ENCODE measurements at regions not wholly inside any gene's neighbourhood (a gene's known extent, or its start where the extent isn't known, plus 50 kb on each side); places are given as distances from the start of the nearest gene placed in this dataset.
"Not testable (repeated sequence)": the region's sequence is repeated elsewhere in the genome, so short reads cannot be mapped to it uniquely, and the experiment has no call there.

DNA sequence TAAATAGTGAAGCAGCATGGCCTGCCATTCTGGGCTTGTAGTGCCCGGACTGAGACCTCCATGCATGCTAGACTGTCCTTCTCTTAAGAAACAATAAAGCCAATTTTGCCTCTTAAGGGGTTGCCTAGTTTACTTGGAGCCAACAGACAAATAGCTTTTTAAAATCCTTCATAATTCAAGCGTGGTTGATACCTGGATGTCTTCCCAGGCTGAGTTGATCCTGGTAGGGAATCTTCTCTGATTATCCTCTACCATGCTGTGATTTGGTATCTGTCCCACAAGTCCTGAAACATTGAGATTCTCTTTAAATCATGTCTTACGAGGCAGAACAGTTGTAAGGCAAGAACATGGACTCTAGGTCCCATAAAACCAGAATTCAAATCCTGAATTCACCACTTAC is 359.6 kb upstream of the CCL2 start:
- DNase-seq (ENCODE audit: low read depth in 2 of 2) = no peak

DNA sequence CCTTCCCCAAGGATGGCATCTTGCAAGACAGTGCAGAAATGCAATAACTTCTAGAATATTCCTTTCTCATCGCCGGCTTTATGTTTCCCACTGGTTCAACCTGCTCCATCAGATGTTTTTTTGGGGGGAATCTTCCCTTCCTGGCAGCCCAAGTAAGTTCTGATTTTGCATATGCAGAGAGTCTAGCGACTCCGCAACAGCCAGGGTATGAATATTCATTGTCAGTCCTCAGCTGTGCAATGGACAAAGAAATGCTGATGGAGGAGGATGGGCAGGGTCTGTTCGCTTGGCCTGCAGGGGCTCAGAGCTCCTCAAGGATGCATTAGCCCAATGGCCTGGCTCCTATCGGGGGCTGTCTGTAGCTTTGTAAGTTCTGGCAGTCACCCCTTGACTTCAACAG is 358.8 kb upstream of the CCL2 start:
- no peak for DNase-seq (ENCODE audit: low read depth in 2 of 2)

DNA sequence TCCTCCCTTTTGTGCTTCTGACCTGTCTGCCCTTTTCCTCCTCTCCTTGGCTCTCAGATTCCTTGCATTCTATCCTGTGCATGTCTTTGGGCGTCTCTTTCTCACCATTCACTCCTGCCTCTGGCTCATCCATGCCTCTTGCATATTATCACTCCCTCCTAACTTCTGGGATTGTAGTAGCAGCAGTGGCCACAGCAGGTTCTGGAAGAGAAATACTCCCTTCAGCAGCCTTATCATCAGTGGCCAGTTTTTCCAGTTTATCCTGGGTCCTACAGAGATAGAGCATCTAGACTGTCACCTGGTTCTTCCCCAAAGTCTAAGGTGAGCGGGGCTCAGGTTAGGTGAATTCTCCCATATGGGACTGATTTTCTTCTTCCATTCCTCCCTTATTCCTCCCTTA is 354.0 kb upstream of the CCL2 start:
- no peak for DNase-seq (ENCODE audit: low read depth in 2 of 2)

DNA sequence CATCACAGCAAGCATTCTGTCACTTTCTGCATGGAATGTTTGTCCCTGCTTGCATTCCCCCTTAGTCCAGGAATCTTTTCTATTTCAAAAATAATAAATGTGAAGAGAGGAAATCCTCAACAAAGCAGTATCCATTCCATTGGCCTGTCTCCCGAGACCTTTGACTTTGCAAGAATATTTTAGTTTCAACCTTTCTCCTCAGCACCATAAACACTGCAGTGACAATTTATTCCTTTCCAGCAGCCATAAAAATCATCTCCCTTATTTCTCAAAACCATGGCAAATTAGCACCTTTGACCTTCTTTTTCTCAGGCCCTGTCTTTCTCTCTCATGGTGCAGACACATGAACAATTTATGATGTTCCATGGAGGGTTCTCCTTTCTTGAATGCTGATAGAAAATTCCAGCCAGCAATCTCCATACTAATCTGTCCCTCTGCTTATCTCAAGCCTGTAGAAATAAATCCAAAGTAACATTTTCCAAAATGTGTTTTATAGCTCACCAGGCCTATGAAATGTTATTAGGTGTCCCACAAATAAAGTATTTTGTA is 352.1 kb upstream of the CCL2 start:
- no peak for DNase-seq (ENCODE audit: low read depth in 2 of 2)

DNA sequence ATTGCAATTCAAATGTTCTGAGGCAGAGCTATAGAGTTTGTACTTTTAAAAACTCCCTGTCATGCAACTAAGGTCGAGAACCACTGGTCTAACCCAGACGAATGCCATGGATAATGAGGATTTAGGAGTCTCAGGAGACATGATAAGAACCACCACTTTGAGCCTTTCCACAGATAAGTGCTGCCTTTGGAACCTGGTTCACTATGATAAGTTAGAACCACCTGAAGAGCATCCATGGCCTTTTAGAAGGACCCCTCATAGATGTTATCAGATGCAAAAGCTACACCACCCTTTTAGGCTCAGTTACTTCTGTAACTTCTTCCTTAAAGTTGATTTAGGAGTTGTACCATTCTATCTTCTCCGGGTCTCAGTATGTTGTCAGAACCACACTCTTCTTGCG is 350.6 kb upstream of the CCL2 start:
- DNase-seq (ENCODE audit: low read depth in 2 of 2) = no peak

DNA sequence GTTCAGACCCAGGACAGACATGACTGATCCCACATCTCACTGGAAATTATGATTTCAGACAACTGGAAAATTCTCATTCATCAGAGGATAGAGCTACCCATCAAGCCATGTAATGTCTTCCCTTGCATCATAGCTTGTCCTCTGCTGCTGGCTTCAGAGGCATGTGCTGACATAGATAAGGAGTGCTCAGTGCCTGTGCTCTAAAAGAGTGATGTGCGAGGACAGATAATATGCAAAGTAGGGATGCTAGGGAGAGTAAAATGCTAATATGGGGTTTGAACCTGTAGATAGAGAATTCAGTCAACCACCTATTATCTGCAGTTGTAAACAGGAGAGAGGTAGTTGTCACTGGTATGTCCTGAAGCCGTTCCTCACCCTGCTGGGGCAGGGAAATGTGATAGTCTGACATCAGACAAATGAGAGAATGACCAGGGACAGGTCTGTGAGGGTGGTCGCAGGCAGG is 349.7 kb upstream of the CCL2 start:
- no peak for DNase-seq (ENCODE audit: low read depth in 2 of 2)

DNA sequence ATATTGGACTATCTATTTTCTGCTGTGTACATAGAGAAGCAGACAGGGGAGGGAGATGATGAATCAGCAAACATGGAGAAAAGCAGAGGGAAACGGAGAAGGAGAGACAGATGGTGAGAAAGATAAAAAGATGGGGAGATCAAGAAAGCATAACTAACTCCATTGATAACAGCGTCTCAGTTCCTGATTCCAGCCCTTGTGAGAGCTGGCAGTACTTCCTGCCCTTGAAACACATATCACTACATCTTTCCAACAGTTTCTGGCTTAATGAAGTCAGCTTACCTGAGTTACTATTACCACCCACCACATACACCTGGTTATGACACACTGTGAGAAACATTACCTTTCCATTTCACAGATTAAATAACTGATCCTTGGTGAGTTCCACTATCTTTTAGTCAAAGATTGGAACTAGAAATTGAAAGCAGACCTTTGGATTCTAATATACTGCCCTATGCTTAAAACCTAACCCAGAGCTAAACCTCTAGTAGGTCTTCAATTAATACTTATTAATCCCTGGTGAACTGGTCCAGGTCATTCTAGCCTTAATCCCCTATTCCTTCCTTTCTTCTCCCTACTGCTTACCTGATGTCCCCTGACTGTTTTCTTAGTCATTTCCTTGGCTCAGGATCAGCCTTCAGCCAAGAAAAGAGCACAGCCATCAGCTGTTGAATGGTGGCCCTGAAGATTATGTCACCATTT is 346.6 kb upstream of the CCL2 start:
- no peak for DNase-seq (ENCODE audit: low read depth in 2 of 2)

DNA sequence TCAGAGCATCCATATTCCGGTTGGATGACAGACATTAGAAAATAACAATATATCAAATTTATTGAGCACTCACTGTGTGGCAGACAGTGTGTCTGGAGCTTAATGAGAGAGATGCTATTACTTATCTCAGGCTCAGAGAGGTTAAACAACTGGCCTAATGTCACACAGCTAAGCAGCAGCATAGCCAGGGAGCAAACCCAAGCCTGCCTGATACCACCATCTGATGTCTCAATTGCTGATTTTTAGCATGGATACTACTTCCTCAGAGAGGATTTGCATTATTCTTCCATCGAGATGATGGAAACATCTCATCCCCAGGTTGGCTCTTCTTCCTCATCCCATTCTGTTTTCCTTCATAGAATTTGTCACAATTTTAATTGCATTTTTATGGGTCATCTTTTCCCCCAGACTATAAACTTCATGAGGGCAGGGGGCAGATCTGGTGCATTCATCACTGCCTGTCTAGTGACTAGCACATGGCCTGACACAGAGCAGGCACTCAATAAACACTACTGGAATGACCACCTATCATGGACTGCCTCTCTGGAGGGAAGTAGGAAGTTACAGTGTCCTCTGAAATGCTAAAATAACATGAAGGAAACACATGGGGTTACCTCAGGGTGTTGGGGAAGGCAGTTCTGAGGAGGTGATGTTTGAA is 344.8 kb upstream of the CCL2 start:
- DNase-seq (ENCODE audit: low read depth in 2 of 2) = no peak

DNA sequence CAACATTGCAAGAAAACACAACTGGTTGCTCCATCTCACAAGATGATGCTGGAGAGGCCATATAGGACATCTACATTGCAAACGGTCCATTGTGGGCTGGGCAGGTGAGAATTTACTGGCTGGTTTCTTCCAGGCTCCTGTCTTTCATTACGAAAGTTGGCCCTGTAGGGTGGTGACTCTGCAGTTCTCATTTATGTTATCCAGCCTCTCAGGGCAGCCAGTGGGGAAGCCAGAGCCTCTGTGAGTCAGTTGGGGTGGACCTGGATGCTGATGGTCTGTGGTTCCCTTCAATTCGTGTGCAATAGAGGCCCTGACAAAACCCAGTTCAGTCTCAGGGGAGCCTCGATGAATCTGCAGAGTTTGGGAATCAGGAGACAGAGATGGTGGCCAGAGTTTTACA is 341.0 kb upstream of the CCL2 start:
- no peak for DNase-seq (ENCODE audit: low read depth in 2 of 2)

DNA sequence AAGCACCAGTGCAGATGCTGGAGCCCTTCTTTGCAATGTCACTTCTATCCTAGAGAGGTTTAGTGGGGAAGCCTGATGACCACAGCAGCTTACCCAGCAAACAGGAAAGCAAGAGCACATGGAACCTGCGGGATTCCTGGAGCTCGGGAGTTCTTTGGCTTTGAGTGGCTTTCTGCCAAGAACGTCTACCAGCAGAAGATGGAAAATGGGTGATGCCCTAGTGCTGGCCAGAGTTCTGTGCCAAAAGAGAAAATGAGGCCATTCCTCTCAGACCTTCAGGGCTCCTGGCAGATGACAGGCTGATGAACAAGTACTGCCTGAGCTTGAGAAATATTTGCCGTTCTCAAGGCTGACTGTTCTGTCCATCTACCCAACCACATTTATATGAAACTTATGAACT is 332.1 kb upstream of the CCL2 start:
- DNase-seq (ENCODE audit: low read depth in 2 of 2) = no peak

DNA sequence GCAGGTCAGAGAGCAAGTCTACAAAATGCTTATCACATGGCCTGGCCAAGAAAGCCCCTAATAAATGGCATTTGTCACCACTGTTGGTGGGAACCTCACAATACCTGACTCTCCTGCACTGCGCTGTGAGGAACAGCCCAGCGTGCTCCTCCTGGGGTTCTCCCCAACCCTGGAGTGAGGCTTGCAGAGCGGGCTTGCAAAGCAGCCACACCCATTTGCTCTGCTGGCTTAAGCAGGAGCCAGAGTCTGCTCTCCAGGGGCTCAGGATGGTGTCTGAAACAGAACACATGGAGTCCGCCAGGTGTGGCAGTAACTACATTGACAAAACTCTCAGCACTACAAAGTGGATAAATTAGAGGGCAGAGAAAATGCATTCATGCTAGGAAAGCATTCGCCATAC is 331.0 kb upstream of the CCL2 start:
- DNase-seq (ENCODE audit: low read depth in 2 of 2) = no peak

DNA sequence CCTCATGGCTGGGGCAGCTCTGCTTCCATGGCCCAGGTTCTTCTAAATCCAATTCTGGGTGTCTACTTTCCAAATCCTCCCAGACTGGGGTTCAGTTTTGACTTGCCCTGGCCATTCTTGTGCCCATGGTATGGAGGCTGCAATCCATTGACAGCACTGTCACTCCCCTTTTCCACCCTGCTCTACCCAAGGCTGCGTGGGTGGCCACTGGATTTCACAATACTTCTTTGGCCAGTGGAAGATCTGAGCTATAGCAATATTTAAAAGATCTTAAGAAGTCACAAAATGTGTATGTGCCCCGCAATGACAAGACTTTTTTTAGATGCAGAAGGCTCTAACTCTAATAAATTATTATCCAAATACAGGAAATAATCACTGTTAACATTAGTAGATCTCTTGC is 329.4 kb upstream of the CCL2 start:
- no peak for DNase-seq (ENCODE audit: low read depth in 2 of 2)

DNA sequence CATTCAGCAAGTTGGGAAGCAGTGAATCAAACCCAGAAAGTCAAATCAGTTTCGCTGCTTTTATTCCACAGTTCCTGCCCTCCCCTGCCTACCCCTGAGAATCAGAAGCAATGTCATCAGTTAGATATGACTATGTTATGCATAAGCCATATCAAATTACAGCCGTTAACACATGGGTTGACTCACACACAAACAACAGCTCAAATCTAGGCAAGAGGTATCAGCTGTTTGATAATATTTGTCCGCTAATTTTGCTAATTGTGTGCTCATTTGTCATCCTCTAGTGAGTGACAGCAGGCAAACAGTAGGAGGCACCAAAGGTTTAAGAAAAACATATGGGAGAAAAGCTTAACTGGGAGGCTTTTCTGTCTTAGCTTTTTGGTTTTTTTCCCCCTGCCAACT is 327.4 kb upstream of the CCL2 start:
- no peak for DNase-seq (ENCODE audit: low read depth in 2 of 2)

DNA sequence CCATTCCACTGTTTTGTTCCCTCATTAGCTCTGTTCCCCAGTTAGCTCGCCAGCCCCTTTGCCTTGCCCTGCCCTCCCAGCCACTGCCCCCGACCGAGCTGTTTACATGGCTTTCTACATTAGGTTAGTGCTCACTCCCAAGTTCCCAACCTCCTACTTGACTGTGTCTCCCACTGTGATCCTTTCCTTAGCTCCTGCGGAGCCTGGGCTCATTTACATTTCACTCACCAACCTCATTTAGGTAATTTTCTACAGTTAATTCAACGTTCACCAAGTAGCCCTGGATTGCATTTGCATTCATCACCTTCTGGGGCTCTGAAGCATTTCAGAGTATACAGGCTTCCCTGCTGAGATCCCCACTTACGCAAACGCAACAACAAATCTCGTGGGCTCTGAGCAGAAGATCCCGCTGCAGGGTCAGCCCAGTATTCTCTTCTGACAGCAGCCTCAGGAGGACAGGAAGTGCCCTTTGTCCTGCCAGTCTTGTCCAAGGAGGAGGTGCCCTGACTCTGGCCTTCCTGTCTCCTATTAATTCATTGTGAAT is 325.8 kb upstream of the CCL2 start:
- no peak for DNase-seq (ENCODE audit: low read depth in 2 of 2)

DNA sequence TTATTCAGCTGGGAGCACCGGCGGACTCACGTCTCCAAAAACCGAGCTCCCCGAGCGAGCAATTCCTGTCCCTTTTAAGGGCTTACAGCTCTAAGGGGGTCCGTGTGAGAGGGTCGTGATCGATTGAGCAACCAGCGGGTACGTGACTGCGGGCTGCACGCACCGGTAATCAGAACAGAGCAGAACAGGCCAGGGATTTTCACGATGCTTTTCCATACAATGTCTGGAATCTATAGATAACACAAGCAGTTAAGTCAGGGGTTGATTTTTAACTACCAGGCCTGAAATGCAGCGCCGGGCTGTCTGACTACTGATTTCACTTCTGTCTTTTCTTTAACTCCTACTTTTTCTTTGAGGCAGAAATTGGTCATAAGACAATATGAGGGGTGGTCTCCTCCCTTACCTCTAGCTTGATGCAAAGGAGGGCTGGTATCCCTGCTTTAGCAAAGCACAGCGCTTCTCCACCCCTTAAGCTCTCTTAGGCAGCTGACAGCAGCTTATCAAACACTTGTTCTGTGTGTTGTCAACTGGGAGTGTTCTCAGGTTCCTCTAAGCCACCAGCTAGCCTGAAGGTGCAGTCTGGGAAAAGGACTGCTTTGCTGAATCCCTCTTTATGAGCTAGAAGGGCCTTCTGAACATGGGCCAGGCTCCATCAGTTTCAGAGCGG is 323.8 kb upstream of the CCL2 start:
- DNase-seq (ENCODE audit: low read depth in 2 of 2) = not testable (repeated sequence)

DNA sequence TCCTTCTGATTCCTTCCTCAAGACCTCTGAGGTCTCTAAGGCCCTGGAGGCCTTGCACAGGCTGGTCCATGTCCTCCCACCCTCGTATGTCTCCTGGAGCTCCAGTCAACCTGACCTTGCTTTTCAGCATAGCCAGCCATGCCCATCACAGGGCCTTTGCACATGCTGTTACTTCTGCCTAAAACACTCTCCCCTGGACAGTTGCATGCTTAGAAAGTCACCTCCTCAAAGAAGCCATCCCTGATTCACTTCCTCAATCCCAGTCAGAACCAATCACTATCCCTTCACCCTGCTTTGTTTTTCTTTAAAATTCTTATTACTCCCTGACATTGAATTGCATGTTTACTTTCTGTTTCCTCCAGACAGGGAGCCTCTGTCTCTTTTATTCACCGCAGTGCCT is 322.1 kb upstream of the CCL2 start:
- no peak for DNase-seq (ENCODE audit: low read depth in 2 of 2)

DNA sequence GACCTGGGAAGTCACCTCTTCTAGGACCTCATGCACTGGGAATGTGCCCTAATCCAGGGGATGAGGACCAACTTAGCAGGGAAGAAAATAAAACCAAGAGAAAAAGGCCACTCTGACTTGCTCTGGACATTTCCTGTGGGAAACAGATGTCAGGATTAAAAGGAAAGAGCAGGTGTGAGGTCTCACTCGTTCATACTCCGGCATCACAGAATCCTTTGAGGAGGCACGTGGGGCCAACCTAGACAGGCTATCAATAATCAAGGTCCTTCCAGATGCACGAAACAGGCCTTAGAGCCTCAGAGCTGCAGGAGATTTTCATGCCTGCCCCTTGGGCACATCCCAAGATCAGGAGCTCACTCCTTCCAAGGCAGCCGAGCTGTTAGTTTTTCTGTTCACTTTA is 321.5 kb upstream of the CCL2 start:
- no peak for DNase-seq (ENCODE audit: low read depth in 2 of 2)

DNA sequence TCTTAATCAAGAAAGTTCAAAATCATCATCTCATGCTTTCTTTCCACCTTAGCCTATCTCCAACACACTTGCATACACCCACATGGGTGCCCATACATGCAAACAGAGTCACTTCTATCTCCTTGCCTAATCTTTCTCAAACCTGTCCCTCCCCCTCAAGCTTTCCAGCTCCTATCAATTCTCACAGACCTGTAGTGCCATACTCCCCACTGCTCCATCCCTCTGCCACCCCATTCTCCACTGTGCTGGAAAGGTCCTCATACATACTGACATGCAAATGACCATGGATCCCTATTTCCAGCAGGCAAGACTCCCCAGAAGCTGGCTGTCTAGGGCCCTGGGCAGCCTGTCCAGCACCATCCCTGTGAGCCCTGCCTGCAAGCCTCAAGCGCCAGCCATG is 320.4 kb upstream of the CCL2 start:
- DNase-seq (ENCODE audit: low read depth in 2 of 2) = no peak

DNA sequence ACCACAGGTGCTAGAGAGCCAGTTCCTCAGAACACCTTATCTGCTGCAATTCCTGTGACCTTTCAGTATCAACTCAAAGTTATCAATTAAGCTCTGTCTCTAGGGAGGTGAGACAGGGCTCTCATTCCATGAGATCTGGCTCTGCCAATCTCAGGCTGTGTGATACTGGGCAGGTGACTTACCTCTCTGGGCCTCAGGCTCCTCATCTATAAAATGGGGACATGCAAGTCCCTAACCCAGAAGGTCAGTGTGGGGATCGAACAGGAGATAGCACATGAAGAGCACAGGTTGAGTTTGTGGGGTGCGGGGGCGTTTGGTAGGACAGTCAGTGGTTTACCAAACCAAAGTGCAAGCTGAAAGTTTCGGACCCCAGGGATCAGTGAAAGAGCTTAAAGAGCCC is 319.3 kb upstream of the CCL2 start:
- DNase-seq (ENCODE audit: low read depth in 2 of 2) = no peak

DNA sequence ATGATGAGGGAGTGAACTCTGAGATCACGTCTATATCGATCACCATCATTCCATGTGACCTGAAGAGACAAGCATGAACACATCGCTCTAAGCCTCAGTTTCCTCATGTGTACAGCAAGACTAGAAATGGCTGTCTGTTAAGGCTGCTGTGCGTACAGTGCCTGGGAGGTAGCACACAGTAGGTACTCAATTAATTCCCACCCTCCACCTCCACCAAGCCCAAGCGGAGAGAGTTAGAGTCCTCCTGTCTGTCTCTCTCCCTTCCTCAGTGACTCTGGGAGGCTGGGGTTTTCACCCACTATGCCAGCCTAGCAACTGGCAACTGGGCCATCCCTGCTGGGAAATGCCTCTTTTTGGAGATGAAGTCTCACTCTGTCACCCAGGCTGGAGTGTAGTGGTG is 318.3 kb upstream of the CCL2 start:
- no peak for DNase-seq (ENCODE audit: low read depth in 2 of 2)

DNA sequence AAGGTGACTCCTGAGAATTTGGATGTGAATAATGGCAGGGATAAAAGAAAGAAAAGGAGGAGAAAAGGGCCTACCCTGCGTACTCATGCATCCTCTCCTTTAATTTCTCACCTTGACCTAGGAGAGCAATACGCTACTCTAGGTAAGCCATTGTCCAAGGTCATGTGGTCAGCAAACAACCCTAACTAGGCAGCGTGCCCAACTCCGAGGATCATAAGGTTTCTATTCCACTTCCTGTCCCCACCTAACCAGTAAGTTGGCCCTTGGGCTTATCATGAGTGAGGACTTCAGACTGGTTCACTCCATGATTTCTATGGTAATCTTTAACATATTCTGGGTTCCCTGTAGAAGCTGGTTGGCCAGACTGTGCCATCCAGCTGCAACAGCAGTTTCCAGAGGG is 315.1 kb upstream of the CCL2 start:
- DNase-seq (ENCODE audit: low read depth in 2 of 2) = no peak

DNA sequence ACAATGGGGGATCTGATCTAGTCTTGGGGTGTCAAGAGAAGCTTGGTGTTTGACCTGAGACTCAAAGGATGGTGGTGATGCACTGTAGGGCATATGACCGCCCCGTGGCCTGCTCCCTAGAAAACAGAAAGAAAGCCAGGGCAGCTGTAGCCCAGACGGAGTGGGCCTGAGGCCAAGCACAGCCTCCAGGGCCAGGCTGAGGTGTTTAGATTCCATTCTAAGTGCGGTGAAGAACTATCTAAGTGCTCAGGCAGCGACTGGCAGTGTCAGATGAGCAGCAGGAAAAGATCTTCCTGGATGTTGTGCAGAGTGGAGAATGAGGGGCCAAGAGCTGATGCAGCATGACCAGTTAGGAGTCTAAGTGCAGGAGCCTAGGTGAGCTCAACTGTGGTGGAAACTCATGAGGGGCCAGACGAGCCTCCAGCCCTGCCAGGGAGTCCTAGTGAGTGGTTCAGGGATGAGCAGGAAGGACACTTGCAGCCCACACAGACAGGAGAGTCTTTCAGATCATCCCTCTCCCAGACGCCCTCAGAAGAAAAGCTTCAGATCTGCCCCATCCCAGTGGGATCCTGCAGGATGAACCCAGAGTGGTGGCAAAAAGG is 314.2 kb upstream of the CCL2 start:
- DNase-seq (ENCODE audit: low read depth in 2 of 2) = no peak

Data from fibroblast of skin of left biceps (primary cell).